Prostate gland (tissue), 2 donors: ENCODE measurements at regions not wholly inside any gene's neighbourhood (a gene's known extent, or its start where the extent isn't known, plus 50 kb on each side); places are given as distances from the start of the nearest gene placed in this dataset.

Experiments
- POLR2AphosphoS5 ChIP-seq: sonication (generic); formaldehyde crosslinking; IDR thresholded peaks from one replicate; pipeline ENCODE4 v1.6.1; 2017; ENCODE audit warnings: antibody characterized with exemption
- TF ChIP-seq, protein P1 (sequence below), 4 experiments: fragments of 200-600 bp in 2 of 4; fragments of 450-650 bp in 2 of 4; sonication (generic) in 2 of 4; IDR thresholded peaks; 1 replicate in 3 of 4; 2 replicates in 1 of 4; pipeline ENCODE4 v1.5.1; 2016 to 2019; ENCODE audit warnings: antibody characterized with exemption in 4 of 4, mild to moderate bottlenecking in 2 of 4, moderate library complexity in 2 of 4

DNA sequence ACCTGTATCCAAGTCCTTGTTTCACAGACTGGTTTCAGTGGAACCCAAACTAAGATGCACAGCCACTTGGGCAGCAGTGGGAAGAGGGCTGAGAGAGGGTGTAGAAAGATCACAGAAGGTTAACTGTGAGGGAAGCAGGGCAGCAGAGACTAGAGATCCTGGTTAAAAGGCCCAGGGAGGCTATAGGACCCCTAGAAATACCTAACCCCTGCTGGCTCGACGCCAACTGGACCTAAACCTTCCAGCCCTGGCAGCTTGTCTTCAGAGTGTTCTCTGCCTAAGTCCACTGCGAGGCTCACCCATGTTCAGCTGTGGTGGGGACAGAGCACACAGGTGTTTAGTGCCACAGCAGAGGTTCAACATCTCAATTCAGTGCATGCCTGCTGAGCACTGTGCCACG, 96.5 kb downstream of the ZNF621 start:
- TF ChIP-seq, protein P1, sequence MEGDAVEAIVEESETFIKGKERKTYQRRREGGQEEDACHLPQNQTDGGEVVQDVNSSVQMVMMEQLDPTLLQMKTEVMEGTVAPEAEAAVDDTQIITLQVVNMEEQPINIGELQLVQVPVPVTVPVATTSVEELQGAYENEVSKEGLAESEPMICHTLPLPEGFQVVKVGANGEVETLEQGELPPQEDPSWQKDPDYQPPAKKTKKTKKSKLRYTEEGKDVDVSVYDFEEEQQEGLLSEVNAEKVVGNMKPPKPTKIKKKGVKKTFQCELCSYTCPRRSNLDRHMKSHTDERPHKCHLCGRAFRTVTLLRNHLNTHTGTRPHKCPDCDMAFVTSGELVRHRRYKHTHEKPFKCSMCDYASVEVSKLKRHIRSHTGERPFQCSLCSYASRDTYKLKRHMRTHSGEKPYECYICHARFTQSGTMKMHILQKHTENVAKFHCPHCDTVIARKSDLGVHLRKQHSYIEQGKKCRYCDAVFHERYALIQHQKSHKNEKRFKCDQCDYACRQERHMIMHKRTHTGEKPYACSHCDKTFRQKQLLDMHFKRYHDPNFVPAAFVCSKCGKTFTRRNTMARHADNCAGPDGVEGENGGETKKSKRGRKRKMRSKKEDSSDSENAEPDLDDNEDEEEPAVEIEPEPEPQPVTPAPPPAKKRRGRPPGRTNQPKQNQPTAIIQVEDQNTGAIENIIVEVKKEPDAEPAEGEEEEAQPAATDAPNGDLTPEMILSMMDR (IDR thresholded peaks at IDR 0.05): no peak
- no peak for TF ChIP-seq POLR2AphosphoS5
